Endothelial cell of umbilical vein (primary cell): ENCODE measurements at regions not wholly inside any gene's neighbourhood (a gene's known extent, or its start where the extent isn't known, plus 50 kb on each side); places are given as distances from the start of the nearest gene placed in this dataset.

Source experiments
- BruUV-seq: library from RNA; stranded (reverse); fragments of 400-500 nt; replicated peaks from 2 replicates; lab custom pipeline; 2021; lab: Mats Ljungman, UMichigan
- CTCF ChIA-PET: fragments of 300-600, 350-600 bp; sonication (Branson Sonifier 250); formaldehyde crosslinking; loops from one replicate; lab custom pipeline; 2021; ENCODE audit warnings: antibody characterized with exemption, inconsistent platforms; lab: Charles Lee
- POLR2A ChIA-PET: fragments of 300-600, 350-600 bp; sonication (Branson Sonifier 250); formaldehyde crosslinking; loops from one replicate; lab custom pipeline; 2021; ENCODE audit warnings: antibody characterized with exemption, inconsistent platforms; lab: Charles Lee
- DNase-seq: peaks from one replicate; pipeline ENCODE4 v3.0.0-alpha.2; 2011; ENCODE audit warnings: low read depth, low spot score
- FAIRE-seq: peaks from 2 replicates; lab custom pipeline; 2011; peaks lifted over from hg19 to GRCh38; lab: Jason Lieb, UNC
- H2AFZ ChIP-seq: 2 replicates; pipeline ENCODE4 v1.6.0; 2012; ENCODE audit warnings: low read depth, low read length, control low read depth, inconsistent platforms
- H3K27ac ChIP-seq: 2 replicates; pipeline ENCODE4 v1.5.1; 2011; ENCODE audit warnings: low read depth, mild to moderate bottlenecking, control low read depth, low read length, moderate library complexity; ENCODE audit not compliant: insufficient read depth
- H3K27me3 ChIP-seq, 2 experiments: 2 replicates each; pipeline versions ENCODE4 v1.6.0 to v1.6.1; 2011; ENCODE audit warnings: low read length in 2 of 2, mixed read lengths in 1 of 2; ENCODE audit not compliant: control insufficient read depth in 2 of 2, insufficient read depth in 2 of 2
- H3K36me3 ChIP-seq, 2 experiments: 2 replicates in 1 of 2; 3 replicates in 1 of 2; pipeline ENCODE4 v1.5.1; 2011; ENCODE audit warnings: low read length in 2 of 2, mild to moderate bottlenecking in 1 of 2, moderate library complexity in 1 of 2; ENCODE audit not compliant: control insufficient read depth in 2 of 2, insufficient read depth in 2 of 2; ENCODE audit errors: extremely low read depth in 1 of 2
- H3K4me1 ChIP-seq: 3 replicates; pipeline ENCODE4 v1.5.1; 2011; ENCODE audit warnings: mild to moderate bottlenecking, low read length; ENCODE audit not compliant: control insufficient read depth, insufficient read depth; ENCODE audit errors: extremely low read depth
- H3K4me2 ChIP-seq: 2 replicates; pipeline ENCODE4 v1.6.1; 2011; ENCODE audit warnings: low read length, control low read depth, mixed read lengths; ENCODE audit not compliant: insufficient read depth
- H3K4me3 ChIP-seq, 3 experiments: fragments of 200-600 bp in 1 of 3; sonication (generic), shearing (Covaris generic) in 1 of 3; replicated peaks in 1 of 3; 2 replicates each; pipeline ENCODE4 v1.5.1; 2011 to 2016; ENCODE audit warnings: control low read depth in 3 of 3, low read length in 3 of 3, mild to moderate bottlenecking in 2 of 3, inconsistent platforms in 1 of 3, low read depth in 1 of 3, moderate library complexity in 1 of 3; ENCODE audit not compliant: insufficient read depth in 1 of 3
- H3K79me2 ChIP-seq: 2 replicates; pipeline ENCODE4 v1.6.0; 2012; ENCODE audit warnings: low read length, inconsistent platforms; ENCODE audit not compliant: control insufficient read depth, insufficient read depth
- H3K9ac ChIP-seq: replicated peaks from 2 replicates; pipeline ENCODE3; 2011; ENCODE audit warnings: low read length, control low read depth; ENCODE audit not compliant: insufficient read depth; ENCODE audit errors: extremely low read depth
- H3K9me1 ChIP-seq: replicated peaks from 3 replicates; pipeline ENCODE4 v1.6.0; 2011; ENCODE audit warnings: mild to moderate bottlenecking, low read length; ENCODE audit not compliant: control insufficient read depth, insufficient read depth; ENCODE audit errors: extremely low read depth
- H3K9me3 ChIP-seq: replicated peaks from 2 replicates; pipeline ENCODE4 v1.5.1; 2012; ENCODE audit warnings: low read length, inconsistent platforms; ENCODE audit not compliant: control insufficient read depth, insufficient read depth
- H4K20me1 ChIP-seq: replicated peaks from 2 replicates; pipeline ENCODE3; 2011; ENCODE audit warnings: mild to moderate bottlenecking, low read length; ENCODE audit not compliant: control insufficient read depth, insufficient read depth; ENCODE audit errors: extremely low read depth
- CTCF ChIP-seq, 2 donors: IDR thresholded peaks; 1 replicate in 1 of 2; 2 replicates in 1 of 2; pipeline ENCODE4 v1.5.1; 2011; ENCODE audit warnings: low read length in 2 of 2, mild to moderate bottlenecking in 2 of 2, moderate library complexity in 2 of 2, control low read depth in 1 of 2, inconsistent platforms in 1 of 2, low read depth in 1 of 2; ENCODE audit not compliant: insufficient read depth in 1 of 2; ENCODE audit errors: extremely low read depth in 1 of 2
- FOS ChIP-seq: IDR thresholded peaks from 2 replicates; pipeline ENCODE4 v1.6.1; 2011; ENCODE audit warnings: mild to moderate bottlenecking, low read length, moderate library complexity, borderline replicate concordance; ENCODE audit not compliant: insufficient read depth
- GATA2 ChIP-seq: IDR thresholded peaks from 2 replicates; pipeline ENCODE4 v1.7.0; 2011; ENCODE audit warnings: low read depth, mild to moderate bottlenecking, moderate library complexity, mixed read lengths, low read length; ENCODE audit not compliant: insufficient read length, insufficient read depth
- MAX ChIP-seq: IDR thresholded peaks from 2 replicates; pipeline ENCODE4 v1.6.1; 2011; ENCODE audit not compliant: insufficient read depth, insufficient read length
- MYC ChIP-seq: IDR thresholded peaks from one replicate; pipeline ENCODE4 v1.6.1; 2011; ENCODE audit warnings: mild to moderate bottlenecking, low read depth, low read length
- POLR2A ChIP-seq: IDR thresholded peaks from 2 replicates; pipeline ENCODE4 v1.6.1; 2012; ENCODE audit warnings: low read depth, mild to moderate bottlenecking, control low read depth, low read length
- dilution Hi-C: fragments of 300-500 bp; cut with MboI; formaldehyde crosslinking; loops from one replicate; pipeline ENCODE4 v1.15.0; 2019; ENCODE audit warnings: low sequenced_read_pairs; ENCODE audit not compliant: extremely low pct_ligation_motif_present
- intact Hi-C: fragments of 100-400 bp; cut with micrococcal nuclease; formaldehyde crosslinking; loops from one replicate; pipeline ENCODE4 v1.10.0; 2022

GRCh38 chr13:85040215-85040614 lies 759.0 kb downstream of the SLITRK6 start:
- no peak for FAIRE-seq
- BruUV-seq = no TSS peak

GRCh38 chr13:85031771-85032170 lies 767.4 kb downstream of the SLITRK6 start:
- dilution Hi-C loops (no loop called here), intact Hi-C loops (no loop called here)
- no peaks in the 10 kb centered on the region for H4K20me1 ChIP-seq
- no peaks in the 10 kb centered on the region for H3K9me1 ChIP-seq
- H3K4me2 ChIP-seq = no peak overlapping the region
- ChIA-PET CTCF (no interaction called here), POLR2A (no interaction called here)
- BruUV-seq = no TSS peak
- H3K27me3 ChIP-seq = no peaks in the 10 kb centered on the region
- H3K4me3 ChIP-seq = no peak overlapping the region
- no peak for FAIRE-seq
- no peak overlapping the region for H3K9ac ChIP-seq
- H3K36me3 ChIP-seq = no peaks in the 10 kb centered on the region
- TF ChIP-seq CTCF (IDR thresholded peaks at IDR 0.05; ENCODE audit: extremely low read depth in 1 of 2, insufficient read depth in 1 of 2, low read depth in 1 of 2, low read length in 2 of 2) = no peak
- TF ChIP-seq MAX = no peak
- TF ChIP-seq GATA2 = no peak
- no peak for TF ChIP-seq MYC
- TF ChIP-seq POLR2A = no peak
- H3K27ac ChIP-seq = no peak overlapping the region
- no peaks in the 10 kb centered on the region for H3K79me2 ChIP-seq
- H3K9me3 ChIP-seq = no peaks in the 10 kb centered on the region
- no peaks in the 10 kb centered on the region for H3K4me1 ChIP-seq
- no peak for DNase-seq
- no peak overlapping the region for H2AFZ ChIP-seq

More at GRCh38 chr13:85040215-85040614, 759.0 kb downstream of the SLITRK6 start:
- Histone ChIP-seq H2AFZ (no peak overlapping the region), H3K9me3 (peaks cover 2% of the 10 kb centered on the region), H3K79me2 (no peaks in the 10 kb centered on the region), H3K4me2 (no peak overlapping the region), H3K36me3 (no peaks in the 10 kb centered on the region), H4K20me1 (no peaks in the 10 kb centered on the region), H3K4me3 (no peak overlapping the region), H3K27ac (no peak overlapping the region), H3K4me1 (no peaks in the 10 kb centered on the region), H3K9me1 (no peaks in the 10 kb centered on the region), H3K9ac (no peak overlapping the region), H3K27me3 (no peaks in the 10 kb centered on the region)
- TF ChIP-seq FOS (no peak), CTCF (IDR thresholded peaks at IDR 0.05; ENCODE audit: extremely low read depth in 1 of 2, insufficient read depth in 1 of 2, low read depth in 1 of 2, low read length in 2 of 2) (no peak)
- ChIA-PET CTCF (no interaction called here), POLR2A (no interaction called here)
- dilution Hi-C loops = no loop called here
- intact Hi-C loops = no loop called here
- DNase-seq = no peak
